Neural crest cell (in vitro differentiated cells): ENCODE measurements at regions not wholly inside any gene's neighbourhood (a gene's known extent, or its start where the extent isn't known, plus 50 kb on each side); places are given as distances from the start of the nearest gene placed in this dataset.
"Not testable (repeated sequence)": the region's sequence is repeated elsewhere in the genome, so short reads cannot be mapped to it uniquely, and the experiment has no call there.

Source experiments
- DNase-seq: peaks from one replicate; pipeline ENCODE4 v3.0.0; 2021; ENCODE audit warnings: low read depth, mixed read lengths, low spot score
- H3K27ac Mint-ChIP-seq: one replicate; pipeline ENCODE4 v1.8.0; 2021; ENCODE audit warnings: mild to moderate bottlenecking, mixed read lengths; ENCODE audit not compliant: unreplicated experiment
- H3K27me3 Mint-ChIP-seq: 2 replicates; pipeline ENCODE4 v1.8.0; 2021; ENCODE audit warnings: low read depth, mild to moderate bottlenecking, mixed read lengths
- H3K36me3 Mint-ChIP-seq: 2 replicates; pipeline ENCODE4 v1.8.0; 2021; ENCODE audit warnings: low read depth, mild to moderate bottlenecking, mixed read lengths
- H3K4me1 Mint-ChIP-seq: 2 replicates; pipeline ENCODE4 v1.8.0; 2021; ENCODE audit warnings: mixed read lengths
- H3K4me3 Mint-ChIP-seq: one replicate; pipeline ENCODE4 v1.8.0; 2021; ENCODE audit warnings: mild to moderate bottlenecking, mixed read lengths
- H3K9me3 Mint-ChIP-seq: 2 replicates; pipeline ENCODE4 v1.8.0; 2021; ENCODE audit warnings: mixed read lengths
- CTCF ChIP-seq: fragments of 200-600 bp; sonication (generic); conservative IDR thresholded peaks from 2 replicates; pipeline ENCODE4 v1.5.0; 2021; ENCODE audit warnings: antibody characterized with exemption, mild to moderate bottlenecking

DNA sequence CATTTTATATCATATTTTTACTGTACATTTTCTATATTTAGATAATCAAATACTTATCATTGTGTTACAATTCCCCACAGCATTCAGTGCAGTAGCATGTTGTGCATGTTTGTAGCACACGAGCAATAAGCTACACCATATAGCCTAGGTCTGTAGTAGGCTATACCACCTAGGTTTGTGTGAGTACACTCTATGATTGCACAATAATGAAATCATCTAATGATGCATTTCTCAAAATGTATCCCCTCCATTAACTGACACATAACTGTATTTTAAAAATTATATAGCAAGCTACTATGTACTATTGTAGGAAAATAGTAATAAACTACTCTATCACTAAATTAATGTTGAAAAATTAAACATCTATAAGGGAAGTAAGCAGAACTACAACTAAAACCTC lies 518.4 kb upstream of the PABPC4L start:
- H3K4me1 Mint-ChIP-seq, result no peaks in the 10 kb centered on the region

GRCh38 chr4:134708616-134709015 lies 507.0 kb upstream of the PABPC4L start:
- no peaks in the 10 kb centered on the region for H3K27me3 Mint-ChIP-seq
- peak overlapping the region; percentile 20 for H3K27ac Mint-ChIP-seq
- no peak for TF ChIP-seq CTCF
- no peaks in the 10 kb centered on the region for H3K36me3 Mint-ChIP-seq
- H3K4me3 Mint-ChIP-seq, result no peak overlapping the region
- no peaks in the 10 kb centered on the region for H3K9me3 Mint-ChIP-seq
- no peak for DNase-seq
- H3K4me1 Mint-ChIP-seq, result no peaks in the 10 kb centered on the region

More for the DNA sequence above, 518.4 kb upstream of the PABPC4L start:
- no peak for TF ChIP-seq CTCF
- H3K4me3 Mint-ChIP-seq, result no peak overlapping the region
- H3K9me3 Mint-ChIP-seq, result peaks cover 4% of the 10 kb centered on the region
- H3K27me3 Mint-ChIP-seq, result no peaks in the 10 kb centered on the region
- no peaks in the 10 kb centered on the region for H3K36me3 Mint-ChIP-seq
- H3K27ac Mint-ChIP-seq, result no peak overlapping the region
- DNase-seq, result no peak

DNA sequence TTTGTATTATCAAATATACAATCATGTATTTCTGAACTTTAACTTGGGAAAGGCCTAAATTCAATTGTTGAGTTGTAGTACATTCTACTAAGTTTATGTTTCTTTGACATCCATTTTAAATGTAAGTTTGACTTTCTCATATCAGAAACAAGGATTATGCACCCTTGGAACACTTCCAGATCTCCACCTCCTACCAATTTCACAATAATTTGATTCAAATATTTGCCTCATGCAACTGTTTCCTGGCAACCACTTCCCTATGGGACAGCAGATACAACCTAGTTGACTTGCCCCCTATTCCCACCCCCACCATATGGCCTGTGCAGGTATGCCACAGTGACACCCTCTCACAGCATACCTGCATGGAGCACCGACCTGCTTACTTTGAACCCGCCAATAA lies 506.4 kb upstream of the PABPC4L start:
- TF ChIP-seq CTCF, result no peak

GRCh38 chr4:134702374-134702773 lies 500.8 kb upstream of the PABPC4L start:
- no peaks in the 10 kb centered on the region for H3K36me3 Mint-ChIP-seq
- no peak for DNase-seq
- peaks cover 5% of the 10 kb centered on the region for H3K9me3 Mint-ChIP-seq
- peaks cover 5% of the 10 kb centered on the region for H3K4me1 Mint-ChIP-seq
- H3K27ac Mint-ChIP-seq, result no peak overlapping the region
- H3K27me3 Mint-ChIP-seq, result no peaks in the 10 kb centered on the region
- TF ChIP-seq CTCF, result no peak
- no peak overlapping the region for H3K4me3 Mint-ChIP-seq

More for the DNA sequence above, 506.4 kb upstream of the PABPC4L start:
- Mint-ChIP-seq H3K36me3 (no peaks in the 10 kb centered on the region), H3K4me1 (no peaks in the 10 kb centered on the region), H3K4me3 (no peak overlapping the region), H3K27ac (no peak overlapping the region), H3K27me3 (no peaks in the 10 kb centered on the region), H3K9me3 (no peaks in the 10 kb centered on the region)
- DNase-seq, result no peak

DNA sequence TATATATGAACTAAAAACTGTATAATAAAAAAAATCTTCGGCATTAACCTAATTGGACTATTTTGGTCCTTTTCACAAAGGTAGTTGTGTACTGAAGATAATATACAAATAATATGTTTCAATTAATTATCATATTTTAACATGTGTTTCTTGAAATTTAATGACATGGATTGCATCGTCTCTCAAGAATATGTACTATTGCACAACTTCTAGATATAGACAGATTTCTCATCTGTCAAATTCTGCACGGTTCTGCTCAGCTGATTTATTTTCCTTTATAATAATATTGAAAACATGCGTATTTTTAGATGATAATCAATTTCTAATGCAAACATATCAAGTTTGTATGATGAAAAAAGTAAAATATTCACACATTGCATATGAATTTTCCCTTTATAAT lies 498.7 kb upstream of the PABPC4L start:
- Mint-ChIP-seq H3K27me3 (no peaks in the 10 kb centered on the region), H3K9me3 (peaks cover 5% of the 10 kb centered on the region), H3K4me3 (no peak overlapping the region), H3K27ac (no peak overlapping the region), H3K4me1 (peaks cover 5% of the 10 kb centered on the region), H3K36me3 (no peaks in the 10 kb centered on the region)
- DNase-seq, result no peak
- no peak for TF ChIP-seq CTCF

- H3K36me3 Mint-ChIP-seq, H3K27ac Mint-ChIP-seq, H3K27me3 Mint-ChIP-seq, H3K4me3 Mint-ChIP-seq, DNase-seq, H3K9me3 Mint-ChIP-seq, H3K4me1 Mint-ChIP-seq: not testable (repeated sequence)
Measured at GRCh38 chr4:134698831-134699230, 497.2 kb upstream of the PABPC4L start.
